Activated CD4-positive, CD25-positive, alpha-beta regulatory T cell treated with anti-CD3 and anti-CD28 coated beads, Interleukin-2, amount 50 U/mL, for 72 hours (primary cell): ENCODE measurements at regions not wholly inside any gene's neighbourhood (a gene's known extent, or its start where the extent isn't known, plus 50 kb on each side); places are given as distances from the start of the nearest gene placed in this dataset.

Source experiments
- DNase-seq: peaks from one replicate; pipeline ENCODE4 v3.0.0; 2021

DNA sequence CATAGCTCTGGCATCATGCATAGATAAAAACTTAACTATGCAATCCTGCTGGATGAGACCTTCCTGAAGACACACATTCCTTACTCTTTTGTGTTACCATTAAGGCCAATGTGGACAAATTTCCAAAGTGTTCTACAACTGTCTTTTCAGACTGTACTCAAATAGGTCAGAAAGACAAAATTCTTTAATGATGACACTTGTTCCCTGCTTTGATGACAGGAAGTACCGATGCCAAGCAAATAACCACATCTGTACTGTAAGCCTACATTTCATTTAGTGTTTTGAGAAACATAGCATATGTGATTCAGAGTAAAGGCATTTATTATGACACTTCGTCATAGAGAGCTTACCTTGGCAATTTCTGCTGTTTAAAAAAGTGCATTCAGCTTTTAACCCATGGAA lies 55.0 kb downstream of the PMAIP1 start:
- no peak for DNase-seq

DNA sequence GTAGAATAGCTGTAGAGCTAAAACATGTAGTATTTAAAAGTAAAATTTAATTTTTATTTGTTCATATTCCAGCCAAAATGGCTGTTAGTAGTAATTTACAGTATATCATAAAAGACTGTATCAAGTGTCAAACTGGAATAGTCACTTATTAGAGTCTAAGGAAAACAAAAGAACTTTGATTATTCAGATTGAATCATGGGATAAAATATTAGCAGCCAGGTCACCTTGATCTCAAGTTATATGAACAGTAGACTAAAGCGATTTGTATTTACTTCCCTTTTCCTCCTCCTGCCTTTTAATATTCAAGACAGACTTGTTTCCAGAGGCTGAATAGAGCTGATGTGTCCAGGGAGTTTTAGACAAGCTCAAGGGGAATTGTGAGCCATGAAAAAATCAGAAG lies 54.4 kb downstream of the PMAIP1 start:
- no peak for DNase-seq
